SH-SY5Y (cell line): ENCODE measurements at regions not wholly inside any gene's neighbourhood (a gene's known extent, or its start where the extent isn't known, plus 50 kb on each side); places are given as distances from the start of the nearest gene placed in this dataset.

Experiments used
- GATA2 ChIP-seq: IDR thresholded peaks from 2 replicates; pipeline ENCODE4 v1.6.1; 2011; ENCODE audit warnings: mild to moderate bottlenecking, low read depth, low read length
- GATA3 ChIP-seq: IDR thresholded peaks from 2 replicates; pipeline ENCODE4 v1.6.1; 2011; ENCODE audit warnings: low read depth, mild to moderate bottlenecking, low read length, moderate library complexity

GRCh38 chr21:27265492-27265891 is 298.6 kb upstream of the ADAMTS5 start:
- TF ChIP-seq GATA3 (no peak), GATA2 (no peak)
